GM12891 (cell line): ENCODE measurements at regions not wholly inside any gene's neighbourhood (a gene's known extent, or its start where the extent isn't known, plus 50 kb on each side); places are given as distances from the start of the nearest gene placed in this dataset.

Source experiments
- POLR2A ChIP-seq: IDR thresholded peaks from 2 replicates; pipeline ENCODE4 v1.6.1; 2011; ENCODE audit warnings: low read depth, low read length, control low read depth
- POLR2AphosphoS5 ChIP-seq: IDR thresholded peaks from 2 replicates; pipeline ENCODE4 v1.6.1; 2011; ENCODE audit warnings: low read depth, low read length, control low read depth
- POU2F2 ChIP-seq: IDR thresholded peaks from 2 replicates; pipeline ENCODE4 v1.6.1; 2011; ENCODE audit warnings: low read depth, mild to moderate bottlenecking, control low read depth, low read length, moderate library complexity
- SPI1 ChIP-seq: IDR thresholded peaks from 2 replicates; pipeline ENCODE4 v1.6.1; 2011; ENCODE audit warnings: low read depth, low read length, control low read depth
- TAF1 ChIP-seq: IDR thresholded peaks from 2 replicates; pipeline ENCODE4 v1.6.1; 2011; ENCODE audit warnings: low read depth, low read length, control low read depth

DNA sequence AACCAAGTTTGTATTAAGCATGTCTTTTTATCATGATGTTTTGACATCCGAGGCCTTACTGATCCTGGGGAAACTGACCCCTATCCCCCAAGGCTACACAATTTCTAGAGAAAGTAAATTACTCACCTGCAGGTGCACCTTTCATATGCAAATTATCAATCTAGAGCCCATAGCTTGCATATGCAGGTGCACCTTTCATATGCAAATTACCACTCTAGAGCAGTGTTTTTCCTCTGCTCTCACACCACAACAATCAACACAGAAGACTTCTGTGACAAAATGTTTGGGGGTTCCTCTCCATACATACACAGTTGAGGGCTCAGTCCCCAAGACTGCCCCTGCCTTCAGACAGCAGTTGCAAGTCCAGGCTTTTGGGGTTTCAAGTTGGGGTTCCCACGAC, 203.7 kb upstream of the RORB start:
- no peak for TF ChIP-seq POLR2A
- no peak for TF ChIP-seq POU2F2
- TF ChIP-seq POLR2AphosphoS5, result no peak
- no peak for TF ChIP-seq TAF1
- no peak for TF ChIP-seq SPI1
